ENCODE measurements at regions not wholly inside any gene's neighbourhood (a gene's known extent, or its start where the extent isn't known, plus 50 kb on each side); places are given as distances from the start of the nearest gene placed in this dataset.

DNA sequence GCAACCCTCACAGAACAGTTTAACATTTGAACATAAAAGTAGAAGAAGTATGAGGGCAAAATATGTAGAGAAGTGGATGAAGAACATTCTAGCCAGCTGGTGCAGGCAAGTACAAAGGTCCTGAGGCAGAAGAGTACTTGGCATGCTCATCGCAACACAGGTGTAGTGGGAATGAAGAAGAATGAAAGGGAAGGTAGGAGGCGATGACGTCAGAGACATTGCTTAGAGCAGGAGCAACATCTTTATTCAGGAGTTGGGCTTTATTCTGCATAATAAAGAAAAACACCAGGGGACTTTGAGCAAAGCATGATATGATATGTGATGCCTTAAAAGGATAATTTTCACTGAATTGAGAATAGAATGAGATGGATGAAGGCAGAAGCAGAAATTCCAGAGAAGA is 570.6 kb upstream of the CDH9 start:
- TF ChIP-seq POLR2AphosphoS5 (IDR thresholded peaks at IDR 0.05) (no peak), POLR2A (IDR thresholded peaks at IDR 0.05; ENCODE audit: low read depth) (no peak)
- TF ChIP-seq, protein P1, sequence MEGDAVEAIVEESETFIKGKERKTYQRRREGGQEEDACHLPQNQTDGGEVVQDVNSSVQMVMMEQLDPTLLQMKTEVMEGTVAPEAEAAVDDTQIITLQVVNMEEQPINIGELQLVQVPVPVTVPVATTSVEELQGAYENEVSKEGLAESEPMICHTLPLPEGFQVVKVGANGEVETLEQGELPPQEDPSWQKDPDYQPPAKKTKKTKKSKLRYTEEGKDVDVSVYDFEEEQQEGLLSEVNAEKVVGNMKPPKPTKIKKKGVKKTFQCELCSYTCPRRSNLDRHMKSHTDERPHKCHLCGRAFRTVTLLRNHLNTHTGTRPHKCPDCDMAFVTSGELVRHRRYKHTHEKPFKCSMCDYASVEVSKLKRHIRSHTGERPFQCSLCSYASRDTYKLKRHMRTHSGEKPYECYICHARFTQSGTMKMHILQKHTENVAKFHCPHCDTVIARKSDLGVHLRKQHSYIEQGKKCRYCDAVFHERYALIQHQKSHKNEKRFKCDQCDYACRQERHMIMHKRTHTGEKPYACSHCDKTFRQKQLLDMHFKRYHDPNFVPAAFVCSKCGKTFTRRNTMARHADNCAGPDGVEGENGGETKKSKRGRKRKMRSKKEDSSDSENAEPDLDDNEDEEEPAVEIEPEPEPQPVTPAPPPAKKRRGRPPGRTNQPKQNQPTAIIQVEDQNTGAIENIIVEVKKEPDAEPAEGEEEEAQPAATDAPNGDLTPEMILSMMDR (IDR thresholded peaks at IDR 0.05) = no peak
